Jurkat, Clone E6-1 (cell line): ENCODE measurements at regions not wholly inside any gene's neighbourhood (a gene's known extent, or its start where the extent isn't known, plus 50 kb on each side); places are given as distances from the start of the nearest gene placed in this dataset.
"Not testable (repeated sequence)": the region's sequence is repeated elsewhere in the genome, so short reads cannot be mapped to it uniquely, and the experiment has no call there.

Source experiments
- DNase-seq: peaks from one replicate; pipeline ENCODE4 v3.0.0-alpha.2; 2011; ENCODE audit warnings: low read depth, low spot score
- H3K4me3 ChIP-seq: 2 replicates; pipeline ENCODE4 v1.5.1; 2011; ENCODE audit warnings: mild to moderate bottlenecking, low read length, control low read depth, moderate library complexity

DNA sequence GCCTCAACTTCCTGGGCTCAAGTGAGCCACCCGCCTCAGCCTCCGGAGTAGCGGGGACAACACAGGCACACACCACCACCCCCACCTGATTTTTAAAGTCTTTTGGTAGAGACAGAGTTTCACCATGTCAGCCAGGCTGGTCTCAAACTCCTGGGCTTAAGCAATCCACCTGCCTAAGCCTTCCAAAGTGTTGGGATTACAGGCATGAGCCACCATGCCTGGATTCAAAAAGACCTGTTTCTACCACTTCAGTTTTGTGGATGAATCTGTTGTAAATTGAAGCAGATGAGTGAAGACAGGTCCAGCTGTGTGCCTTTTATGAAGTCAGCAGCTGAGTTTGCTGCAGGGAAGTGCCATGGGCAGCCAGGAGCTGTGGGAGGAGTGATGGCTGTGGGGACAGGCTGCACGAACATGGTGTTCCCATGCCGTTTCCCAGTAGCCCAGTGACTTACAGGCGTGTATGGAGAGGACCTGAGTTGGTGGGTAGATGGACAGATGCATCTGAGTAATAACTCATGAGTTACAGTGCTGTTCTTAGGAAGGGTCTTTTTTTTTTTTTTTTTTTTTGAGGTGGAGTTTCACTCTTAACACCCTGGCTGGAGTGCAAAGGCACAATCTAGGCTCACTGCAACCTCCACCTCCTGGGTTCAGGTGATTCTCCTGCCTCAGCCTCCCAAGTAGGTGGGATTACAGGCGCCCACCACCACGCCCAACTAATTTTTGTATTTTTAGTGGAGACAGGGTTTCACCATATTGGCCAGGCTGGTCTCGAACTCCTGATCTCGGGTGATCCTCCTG is 122.5 kb upstream of the TPTE start:
- not testable (repeated sequence) for H3K4me3 ChIP-seq, DNase-seq

DNA sequence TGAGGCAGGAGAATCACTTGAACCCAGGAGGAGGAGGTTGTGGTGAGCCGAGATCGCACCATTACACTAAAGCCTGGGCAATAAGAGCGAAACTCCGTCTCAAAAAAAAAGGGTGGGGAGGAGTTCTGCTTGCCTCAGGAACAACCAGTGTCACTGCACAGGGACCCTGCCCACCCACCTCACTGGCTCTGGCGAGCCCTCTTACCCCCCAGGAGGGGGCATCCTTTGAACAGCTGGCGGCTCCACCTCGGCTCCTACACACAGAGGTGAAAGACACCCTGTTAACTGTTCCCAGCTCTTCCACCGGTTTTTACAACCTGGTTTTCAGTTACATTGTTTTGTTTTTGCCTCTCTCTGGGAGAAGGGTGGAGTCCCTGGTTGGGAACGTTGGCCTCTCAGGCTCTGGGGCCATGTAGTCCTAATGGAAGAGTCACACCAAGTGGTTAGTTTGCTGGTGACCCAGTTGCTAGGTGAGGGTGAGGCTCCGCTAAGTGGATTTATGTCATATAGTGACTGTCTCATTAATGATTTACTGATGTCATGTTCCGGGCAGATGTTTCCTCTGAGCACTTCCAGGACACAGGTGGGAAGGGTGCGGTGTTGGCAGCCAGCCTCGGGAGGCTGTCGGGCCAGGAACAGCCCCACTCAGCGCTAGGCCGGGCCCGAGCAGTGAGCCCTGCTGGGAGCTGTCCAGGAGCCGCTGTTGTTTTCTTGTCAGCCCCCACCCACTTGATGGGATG is 120.6 kb upstream of the TPTE start:
- H3K4me3 ChIP-seq, DNase-seq: not testable (repeated sequence)

DNA sequence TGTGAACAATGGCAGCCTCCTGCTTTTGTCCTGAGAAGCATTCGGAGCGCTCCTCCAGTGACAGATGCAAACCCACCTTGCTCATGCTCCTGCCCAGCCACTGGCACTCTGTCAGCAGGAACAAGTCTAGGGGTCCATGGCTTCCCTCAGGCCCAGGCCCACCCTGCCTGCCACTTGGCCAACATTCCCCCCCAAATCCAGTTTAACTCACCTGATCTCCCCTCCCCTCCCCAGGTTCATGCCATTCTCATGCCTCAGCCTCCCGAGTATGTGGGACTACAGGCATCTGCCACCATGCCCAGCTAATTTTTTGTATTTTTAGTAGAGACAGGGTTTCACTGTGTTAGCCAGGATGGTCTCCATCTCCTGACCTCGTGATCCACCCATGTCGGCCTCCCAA is 118.9 kb upstream of the TPTE start:
- H3K4me3 ChIP-seq, DNase-seq: not testable (repeated sequence)

GRCh38 chr21:10405331-10405730 is 116.1 kb upstream of the TPTE start:
- not testable (repeated sequence) for H3K4me3 ChIP-seq, DNase-seq

DNA sequence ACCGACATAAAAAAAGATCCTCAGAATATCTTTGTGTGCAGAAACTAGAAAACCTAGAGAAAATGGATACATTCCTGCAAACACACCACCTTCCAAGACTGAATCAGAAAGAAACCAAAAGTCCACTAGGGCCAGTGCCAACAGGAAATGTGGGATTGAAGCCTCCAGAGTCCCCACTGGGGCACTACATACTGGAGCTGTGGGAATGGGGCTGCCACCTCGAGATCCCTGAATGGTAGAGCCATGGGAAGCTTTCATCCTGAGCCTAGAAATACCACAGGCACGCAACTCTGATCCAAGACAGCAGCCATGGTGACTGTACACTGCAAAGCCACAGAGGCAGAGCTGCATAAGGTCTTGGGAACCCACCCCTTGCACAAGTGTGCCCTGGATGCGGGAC is 111.6 kb upstream of the TPTE start:
- DNase-seq, H3K4me3 ChIP-seq: not testable (repeated sequence)

GRCh38 chr21:10410354-10410929 is 110.9 kb upstream of the TPTE start:
- not testable (repeated sequence) for DNase-seq

DNA sequence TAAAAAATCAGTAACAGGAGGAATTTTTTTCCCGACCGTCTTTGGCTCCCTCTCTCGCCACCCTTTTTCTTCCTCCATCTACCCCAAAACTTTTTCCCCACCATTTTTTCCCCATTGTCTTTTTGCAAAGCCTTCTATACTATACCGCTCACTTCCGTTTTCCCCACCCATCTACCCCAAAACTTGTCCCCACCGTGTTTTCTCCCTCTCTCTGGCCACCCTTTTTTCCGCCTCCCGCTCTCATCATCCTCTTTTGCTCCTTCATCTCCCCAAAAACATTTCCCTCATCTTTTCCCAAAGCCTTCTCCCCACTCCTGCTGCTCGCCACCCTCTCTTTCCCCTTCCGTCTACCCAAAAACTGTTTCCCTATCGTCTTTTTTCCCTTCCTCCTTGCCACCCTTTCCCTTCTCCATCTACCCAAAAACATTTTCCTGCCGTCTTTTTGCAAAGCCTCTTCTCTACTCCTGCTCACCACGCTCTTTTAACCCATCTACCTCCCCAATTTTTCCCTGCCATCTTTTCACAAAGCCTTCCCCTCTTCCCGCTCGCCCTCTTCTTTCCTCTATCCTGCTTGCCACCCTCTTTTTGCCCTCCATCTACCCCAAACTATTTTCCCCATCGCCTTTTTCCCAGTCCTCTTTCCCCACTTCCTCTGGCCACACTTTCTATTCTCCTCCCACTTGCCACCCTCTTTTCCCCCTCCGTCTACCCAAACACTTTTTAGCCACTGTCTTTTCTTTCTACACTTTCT is 109.4 kb upstream of the TPTE start:
- H3K4me3 ChIP-seq: not testable (repeated sequence)

More at GRCh38 chr21:10410354-10410929, 110.9 kb upstream of the TPTE start:
- H3K4me3 ChIP-seq: not testable (repeated sequence)

DNA sequence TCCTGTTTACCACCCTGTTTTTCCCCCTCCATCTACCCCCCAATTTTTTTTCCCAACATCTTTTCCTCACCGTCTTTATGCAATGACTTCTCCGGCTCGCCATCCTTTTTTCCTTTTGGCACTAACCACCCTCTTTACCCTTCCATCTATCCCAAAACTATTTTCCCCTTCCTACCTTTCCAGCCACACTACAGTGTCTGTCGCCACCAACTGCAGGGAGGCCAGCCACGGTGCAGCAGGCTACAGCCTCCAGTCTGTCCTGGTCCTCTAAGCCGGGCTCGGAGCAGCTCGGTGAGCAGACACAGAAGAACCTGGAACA is 108.5 kb upstream of the TPTE start:
- not testable (repeated sequence) for H3K4me3 ChIP-seq, DNase-seq

More for the DNA sequence above, 109.4 kb upstream of the TPTE start:
- DNase-seq: not testable (repeated sequence)

- not testable (repeated sequence) for DNase-seq
These were observed 107.9 kb upstream of the TPTE start for GRCh38 chr21:10413247-10414120.

DNA sequence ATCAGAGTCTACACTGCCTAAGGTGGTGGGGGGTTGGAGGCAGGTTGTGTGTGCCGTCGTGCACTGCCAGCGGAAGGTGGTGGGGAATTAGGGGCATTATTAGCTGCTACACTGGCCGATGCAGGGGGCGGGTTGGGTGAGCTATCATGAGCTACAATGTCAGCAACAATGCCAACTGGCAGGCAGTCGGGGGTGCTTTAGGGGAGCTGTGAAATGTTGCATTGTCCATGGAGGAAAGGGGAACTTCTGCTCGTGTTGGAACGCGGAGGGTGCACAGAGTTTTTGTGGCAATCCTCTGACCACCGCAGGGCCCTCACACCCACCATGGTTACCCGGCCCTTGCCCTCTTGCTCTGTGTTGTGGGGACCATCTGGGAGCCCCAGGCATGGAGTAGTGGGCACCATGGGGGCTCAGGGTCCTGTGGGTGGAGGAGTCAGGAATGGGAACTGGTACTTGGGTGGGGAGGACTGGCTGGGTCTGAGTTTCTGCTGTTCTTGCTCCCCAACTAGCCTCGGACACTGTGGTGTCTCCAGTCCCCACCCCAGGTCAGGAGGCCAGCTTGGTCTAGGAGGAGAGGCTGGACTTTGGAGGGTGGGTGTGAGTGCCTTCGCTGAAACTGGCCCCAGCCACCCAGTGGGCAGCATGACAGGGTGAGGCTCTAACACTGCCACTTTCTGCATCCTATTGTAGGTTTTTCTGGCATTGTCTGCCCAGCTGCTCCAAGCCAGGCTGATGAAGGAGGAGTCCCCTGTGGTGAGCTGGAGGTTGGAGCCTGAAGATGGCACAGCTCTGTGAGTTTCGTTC is 107.1 kb upstream of the TPTE start:
- not testable (repeated sequence) for H3K4me3 ChIP-seq, DNase-seq

More at GRCh38 chr21:10413247-10414120, 107.9 kb upstream of the TPTE start:
- H3K4me3 ChIP-seq: not testable (repeated sequence)

DNA sequence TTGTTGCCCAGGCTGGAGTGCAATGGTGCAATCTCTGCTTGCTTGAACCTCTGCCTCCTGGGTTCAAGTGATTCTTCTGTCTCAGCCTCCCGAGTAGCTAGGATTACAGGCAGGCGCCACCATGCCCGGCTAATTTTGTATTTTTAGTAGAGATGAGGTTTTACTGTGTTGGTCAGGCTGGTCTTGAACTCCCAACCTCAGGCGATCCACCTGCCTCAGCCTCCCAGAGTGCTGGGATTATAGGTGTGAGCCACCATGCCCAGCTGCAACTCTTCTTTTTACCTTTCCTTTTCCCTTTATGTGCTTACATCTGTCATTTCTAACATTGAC is 106.5 kb upstream of the TPTE start:
- not testable (repeated sequence) for H3K4me3 ChIP-seq, DNase-seq

GRCh38 chr21:10415456-10415855 is 105.9 kb upstream of the TPTE start:
- DNase-seq, H3K4me3 ChIP-seq: not testable (repeated sequence)

- not testable (repeated sequence) for H3K4me3 ChIP-seq, DNase-seq
These were observed 105.5 kb upstream of the TPTE start for GRCh38 chr21:10415859-10416258.

DNA sequence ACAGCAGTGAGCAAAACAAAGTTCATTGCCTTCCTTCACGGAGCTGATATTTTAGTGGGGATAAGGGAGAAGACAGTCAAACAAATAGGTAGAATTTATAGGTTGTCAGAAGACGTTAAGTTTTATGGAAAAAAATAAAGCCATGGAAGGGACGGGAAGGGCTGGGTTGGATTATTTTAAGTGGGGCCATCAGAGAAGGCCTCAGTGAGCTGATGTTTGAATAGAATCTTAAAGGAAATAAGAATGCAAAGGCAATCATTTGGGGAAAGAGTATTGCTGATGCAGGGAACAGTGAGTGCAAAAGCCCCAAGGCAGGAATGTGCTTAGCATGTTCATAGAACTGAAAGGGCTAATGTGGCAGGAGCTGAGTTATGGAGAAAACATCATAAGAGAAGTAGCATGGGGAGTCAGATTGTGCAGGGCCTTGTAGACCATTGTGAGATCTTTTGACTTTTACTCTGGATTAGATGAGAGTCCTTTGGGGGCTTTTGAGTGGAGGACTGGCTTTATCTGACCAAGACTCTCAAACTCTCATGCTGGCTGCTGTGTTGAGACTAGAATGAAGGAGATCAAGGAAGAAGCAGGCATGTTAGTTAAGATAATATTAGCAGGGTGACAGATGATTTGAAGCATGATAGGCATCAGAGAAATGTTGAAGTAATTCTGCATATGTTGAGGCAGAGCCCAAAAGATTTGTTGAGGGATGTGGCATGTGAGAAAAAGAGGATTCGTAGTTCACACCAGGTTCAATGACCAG is 104.5 kb upstream of the TPTE start:
- DNase-seq, H3K4me3 ChIP-seq: not testable (repeated sequence)

DNA sequence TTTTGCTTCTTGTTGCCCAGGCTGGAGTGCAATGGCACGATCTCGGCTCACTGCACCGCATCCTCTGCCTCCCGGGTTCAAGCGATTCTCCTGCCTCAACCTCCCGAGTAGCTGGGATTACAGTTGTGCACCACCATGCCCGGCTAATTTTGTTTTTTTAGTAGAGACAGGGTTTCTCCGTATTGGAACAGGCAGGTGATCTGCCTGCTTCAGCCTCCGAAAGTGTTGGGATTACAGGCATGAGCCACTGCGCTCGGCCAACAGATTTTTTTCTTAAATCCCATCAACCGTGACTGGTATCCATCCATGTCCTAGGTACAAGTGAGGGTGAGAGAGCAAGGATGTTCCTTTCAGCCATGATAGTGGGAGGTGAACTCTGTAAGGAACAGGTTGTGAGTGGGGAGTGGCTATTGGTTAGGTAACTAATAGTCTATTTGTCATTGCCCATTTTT is 103.8 kb upstream of the TPTE start:
- H3K4me3 ChIP-seq, DNase-seq: not testable (repeated sequence)

GRCh38 chr21:10418250-10419048 is 102.9 kb upstream of the TPTE start:
- not testable (repeated sequence) for H3K4me3 ChIP-seq, DNase-seq
